H9 (cell line): ENCODE measurements at regions not wholly inside any gene's neighbourhood (a gene's known extent, or its start where the extent isn't known, plus 50 kb on each side); places are given as distances from the start of the nearest gene placed in this dataset.
"Not testable (repeated sequence)": the region's sequence is repeated elsewhere in the genome, so short reads cannot be mapped to it uniquely, and the experiment has no call there.

Source experiments
- DNase-seq: peaks from one replicate; pipeline ENCODE4 v3.0.0-alpha.2; 2017
- H2AFZ ChIP-seq: one replicate; pipeline ENCODE4 v1.6.1; 2013; ENCODE audit warnings: mild to moderate bottlenecking, low read length, control low read depth, moderate library complexity
- H2AK5ac ChIP-seq: 2 replicates; pipeline ENCODE4 v1.6.1; 2013; ENCODE audit warnings: low read length, control low read depth, mixed read lengths; ENCODE audit not compliant: insufficient read length
- H2BK120ac ChIP-seq: one replicate; pipeline ENCODE4 v1.6.1; 2013; ENCODE audit warnings: low read depth, mild to moderate bottlenecking, low read length, control low read depth, inconsistent platforms; ENCODE audit not compliant: poor library complexity, severe bottlenecking
- H2BK12ac ChIP-seq: 2 replicates; pipeline ENCODE4 v1.6.1; 2013; ENCODE audit warnings: low read length, control low read depth, mixed read lengths, low read depth; ENCODE audit not compliant: insufficient read length
- H2BK15ac ChIP-seq: 2 replicates; pipeline ENCODE4 v1.6.1; 2013; ENCODE audit warnings: low read depth, low read length, control low read depth
- H2BK20ac ChIP-seq: one replicate; pipeline ENCODE4 v1.6.1; 2013; ENCODE audit warnings: low read depth, mild to moderate bottlenecking, low read length, control low read depth, inconsistent platforms; ENCODE audit not compliant: poor library complexity, severe bottlenecking
- H2BK5ac ChIP-seq: 2 replicates; pipeline ENCODE4 v1.6.1; 2013; ENCODE audit warnings: low read length, control low read depth, mixed read lengths; ENCODE audit not compliant: insufficient read length
- H3K14ac ChIP-seq: 2 replicates; pipeline ENCODE4 v1.6.1; 2013; ENCODE audit warnings: low read length, control low read depth; ENCODE audit not compliant: insufficient read depth
- H3K18ac ChIP-seq: 2 replicates; pipeline ENCODE4 v1.6.1; 2013; ENCODE audit warnings: low read depth, mild to moderate bottlenecking, mixed read lengths, low read length, control low read depth; ENCODE audit not compliant: insufficient read length
- H3K23ac ChIP-seq: 2 replicates; pipeline ENCODE4 v1.6.1; 2013; ENCODE audit warnings: low read length, control low read depth, mixed read lengths, low read depth; ENCODE audit not compliant: insufficient read length
- H3K23me2 ChIP-seq: 2 replicates; pipeline ENCODE4 v1.6.1; 2013; ENCODE audit warnings: low read depth, mild to moderate bottlenecking, mixed read lengths, low read length, control low read depth; ENCODE audit not compliant: insufficient read length, poor library complexity, severe bottlenecking
- H3K27ac ChIP-seq: 2 replicates; pipeline ENCODE4 v1.5.1; 2013; ENCODE audit warnings: low read length, control low read depth, mixed read lengths, low read depth; ENCODE audit not compliant: insufficient read length
- H3K27me3 ChIP-seq: 2 replicates; pipeline ENCODE4 v1.6.1; 2013; ENCODE audit warnings: low read length, control low read depth, inconsistent platforms; ENCODE audit not compliant: insufficient read depth
- H3K4ac ChIP-seq: 2 replicates; pipeline ENCODE4 v1.6.1; 2013; ENCODE audit warnings: low read depth, mild to moderate bottlenecking, control low read depth, inconsistent platforms, low read length, moderate library complexity
- H3K4me1 ChIP-seq: 2 replicates; pipeline ENCODE4 v1.6.1; 2013; ENCODE audit warnings: low read length, control low read depth, inconsistent platforms; ENCODE audit not compliant: insufficient read depth
- H3K4me2 ChIP-seq: 2 replicates; pipeline ENCODE4 v1.6.1; 2013; ENCODE audit warnings: low read length, control low read depth, mixed read lengths; ENCODE audit not compliant: insufficient read length, insufficient read depth
- H3K56ac ChIP-seq: 2 replicates; pipeline ENCODE4 v1.6.1; 2013; ENCODE audit warnings: low read depth, mild to moderate bottlenecking, mixed read lengths, low read length, control low read depth; ENCODE audit not compliant: insufficient read length
- H3K79me1 ChIP-seq: 2 replicates; pipeline ENCODE4 v1.6.1; 2013; ENCODE audit warnings: low read depth, mild to moderate bottlenecking, moderate library complexity, low read length, control low read depth, inconsistent platforms; ENCODE audit not compliant: insufficient read depth, poor library complexity, severe bottlenecking
- H3K79me2 ChIP-seq: 2 replicates; pipeline ENCODE4 v1.6.1; 2013; ENCODE audit warnings: low read length, control low read depth, inconsistent platforms; ENCODE audit not compliant: insufficient read depth
- H3K9ac ChIP-seq: 2 replicates; pipeline ENCODE4 v1.6.1; 2013; ENCODE audit warnings: low read length, control low read depth, mixed read lengths; ENCODE audit not compliant: insufficient read length; ENCODE audit errors: extremely low read depth
- H3K9me3 ChIP-seq: one replicate; pipeline ENCODE4 v1.6.1; 2013; ENCODE audit warnings: low read depth, low read length, inconsistent platforms; ENCODE audit not compliant: control insufficient read depth
- H3T11ph ChIP-seq: one replicate; pipeline ENCODE4 v1.6.1; 2013; ENCODE audit warnings: mild to moderate bottlenecking, low read length, control low read depth, inconsistent platforms
- H4K20me1 ChIP-seq: one replicate; pipeline ENCODE4 v1.6.1; 2013; ENCODE audit not compliant: control insufficient read depth, insufficient read length, insufficient read depth
- H4K5ac ChIP-seq: 2 replicates; pipeline ENCODE4 v1.6.1; 2013; ENCODE audit warnings: low read depth, mild to moderate bottlenecking, mixed read lengths, low read length, control low read depth; ENCODE audit not compliant: insufficient read length
- H4K8ac ChIP-seq: replicated peaks from 2 replicates; pipeline ENCODE4 v1.6.1; 2013; ENCODE audit warnings: low read length, control low read depth, mixed read lengths, low read depth; ENCODE audit not compliant: insufficient read length
- H4K91ac ChIP-seq: 2 replicates; pipeline ENCODE4 v1.6.1; 2013; ENCODE audit warnings: low read depth, mild to moderate bottlenecking, moderate library complexity, mixed read lengths, low read length, control low read depth; ENCODE audit not compliant: insufficient read length
- H3K27ac Mint-ChIP-seq, 3 experiments: 2 replicates in 2 of 3; 3 replicates in 1 of 3; pipeline ENCODE4 v1.8.0; 2020 to 2021; ENCODE audit warnings: mixed read lengths in 3 of 3, mild to moderate bottlenecking in 1 of 3, moderate library complexity in 1 of 3
- H3K27me3 Mint-ChIP-seq: 2 replicates; pipeline ENCODE4 v1.8.0; 2021; ENCODE audit warnings: low read depth, mild to moderate bottlenecking, moderate library complexity, mixed read lengths
- H3K36me3 Mint-ChIP-seq, 3 experiments: 2 replicates in 2 of 3; 3 replicates in 1 of 3; pipeline ENCODE4 v1.8.0; 2020 to 2021; ENCODE audit warnings: low read depth in 3 of 3, mixed read lengths in 3 of 3; ENCODE audit not compliant: insufficient read depth in 1 of 3
- H3K4me1 Mint-ChIP-seq, 2 experiments: 2 replicates each; pipeline ENCODE4 v1.8.0; 2020; ENCODE audit warnings: mixed read lengths in 2 of 2
- H3K4me3 Mint-ChIP-seq, 2 experiments: 2 replicates in 1 of 2; 3 replicates in 1 of 2; pipeline ENCODE4 v1.8.0; 2020 to 2021; ENCODE audit warnings: mild to moderate bottlenecking in 2 of 2, mixed read lengths in 2 of 2, moderate library complexity in 1 of 2
- H3K9me3 Mint-ChIP-seq, 2 experiments: 2 replicates in 1 of 2; 3 replicates in 1 of 2; pipeline ENCODE4 v1.8.0; 2020; ENCODE audit warnings: mild to moderate bottlenecking in 2 of 2, mixed read lengths in 2 of 2, moderate library complexity in 1 of 2
- CTCF ChIP-seq: fragments of 200-600 bp; sonication (generic); conservative IDR thresholded peaks from 3 replicates; pipeline ENCODE4 v1.8.0; 2021; ENCODE audit warnings: antibody characterized with exemption, mild to moderate bottlenecking
- WGBS: extraction: QIAGEN DNeasy Blood & Tissue Kit; methylation state at CpG from one replicate; pipeline ENCODE4 v1.1.7; 2013; ENCODE audit warnings: missing lambda C conversion rate, low lambda C conversion rate, mixed read lengths; ENCODE audit not compliant: insufficient read length; ENCODE audit errors: extremely low coverage; 5-methylcytosine and 5-hydroxymethylcytosine counted together

GRCh38 chr7:23898619-23899018 is 188.6 kb downstream of the STK31 start:
- H2AFZ ChIP-seq: no peak overlapping the region
- Mint-ChIP-seq H3K4me3 (no peak overlapping the region), H3K27ac (no peak overlapping the region), H3K4me1 (no peaks in the 10 kb centered on the region), H3K27me3 (no peaks in the 10 kb centered on the region), H3K9me3 (no peaks in the 10 kb centered on the region), H3K36me3 (no peaks in the 10 kb centered on the region)
- TF ChIP-seq CTCF: no peak
- H3K9ac ChIP-seq: no peak overlapping the region
- DNase-seq: no peak
- H3K14ac ChIP-seq: no peak overlapping the region
- no peaks in the 10 kb centered on the region for H4K20me1 ChIP-seq
- no peaks in the 10 kb centered on the region for H3K23me2 ChIP-seq
- no peaks in the 10 kb centered on the region for H3K27me3 ChIP-seq
- no peaks in the 10 kb centered on the region for H3K9me3 ChIP-seq
- H3K23ac ChIP-seq: no peak overlapping the region
- H3K4me1 ChIP-seq: no peaks in the 10 kb centered on the region
- no peak overlapping the region for H3K4me2 ChIP-seq
- no peak overlapping the region for H2BK20ac ChIP-seq
- no peak overlapping the region for H2BK12ac ChIP-seq
- no peak overlapping the region for H2BK15ac ChIP-seq
- no peak overlapping the region for H2BK120ac ChIP-seq
- no peak overlapping the region for H3K56ac ChIP-seq
- no peaks in the 10 kb centered on the region for H3K79me1 ChIP-seq
- no peak overlapping the region for H4K5ac ChIP-seq
- H2BK5ac ChIP-seq: no peak overlapping the region
- no peak overlapping the region for H3K4ac ChIP-seq
- H2AK5ac ChIP-seq: no peak overlapping the region
- H3K79me2 ChIP-seq: no peaks in the 10 kb centered on the region
- no peak overlapping the region for H3K18ac ChIP-seq
- no peak overlapping the region for H4K8ac ChIP-seq
- H4K91ac ChIP-seq: no peak overlapping the region
- no peak overlapping the region for H3K27ac ChIP-seq
- H3T11ph ChIP-seq: no peak overlapping the region

- not testable (repeated sequence) for H3K9ac ChIP-seq, H3K18ac ChIP-seq
Measured at GRCh38 chr7:23904901-23905300, 194.9 kb downstream of the STK31 start.

More at GRCh38 chr7:23904901-23905300, 194.9 kb downstream of the STK31 start:
- not testable (repeated sequence) for H4K5ac ChIP-seq, DNase-seq, H3K4me1 ChIP-seq, H3K4me2 ChIP-seq, H2BK12ac ChIP-seq, H3K4me1 Mint-ChIP-seq, H3K56ac ChIP-seq, H2AK5ac ChIP-seq, H3K27ac Mint-ChIP-seq, H3K14ac ChIP-seq, H3K4me3 Mint-ChIP-seq, H3T11ph ChIP-seq, H3K27me3 Mint-ChIP-seq, H4K8ac ChIP-seq, H2AFZ ChIP-seq, H3K23me2 ChIP-seq, H4K91ac ChIP-seq, H2BK15ac ChIP-seq, H3K9me3 ChIP-seq, H3K79me1 ChIP-seq, H2BK20ac ChIP-seq, H3K4ac ChIP-seq, H3K27me3 ChIP-seq, H2BK120ac ChIP-seq, H3K23ac ChIP-seq, H3K27ac ChIP-seq, H3K79me2 ChIP-seq, H4K20me1 ChIP-seq, H2BK5ac ChIP-seq, H3K9me3 Mint-ChIP-seq, H3K36me3 Mint-ChIP-seq
- WGBS: no CpG with 5 or more reads among the region's 30 CpGs
